NCI-H226 (cell line): ENCODE measurements at regions not wholly inside any gene's neighbourhood (a gene's known extent, or its start where the extent isn't known, plus 50 kb on each side); places are given as distances from the start of the nearest gene placed in this dataset.

Experiments
- DNase-seq: peaks from one replicate; pipeline ENCODE4 v3.0.0-alpha.2; 2015

DNA sequence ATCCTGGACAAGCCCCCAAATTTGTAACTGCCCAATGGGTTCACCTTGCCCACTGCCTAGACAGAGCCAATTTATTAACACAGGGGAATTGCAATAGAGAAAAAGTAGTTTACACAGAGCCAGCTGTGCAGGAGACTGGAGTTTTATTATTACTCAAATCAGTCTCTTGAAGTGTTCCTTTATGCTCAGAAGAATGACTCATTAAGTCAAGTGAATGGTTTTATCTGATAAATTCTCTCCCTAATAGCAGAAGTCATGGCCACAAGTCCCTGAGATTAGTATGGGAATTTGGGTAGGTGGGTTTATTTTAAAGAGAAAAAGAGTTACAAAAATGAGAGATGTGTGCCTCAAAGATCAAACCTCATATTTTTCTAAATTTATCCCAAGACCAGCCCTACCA, 122.8 kb upstream of the NUDT4 start:
- DNase-seq: no peak

DNA sequence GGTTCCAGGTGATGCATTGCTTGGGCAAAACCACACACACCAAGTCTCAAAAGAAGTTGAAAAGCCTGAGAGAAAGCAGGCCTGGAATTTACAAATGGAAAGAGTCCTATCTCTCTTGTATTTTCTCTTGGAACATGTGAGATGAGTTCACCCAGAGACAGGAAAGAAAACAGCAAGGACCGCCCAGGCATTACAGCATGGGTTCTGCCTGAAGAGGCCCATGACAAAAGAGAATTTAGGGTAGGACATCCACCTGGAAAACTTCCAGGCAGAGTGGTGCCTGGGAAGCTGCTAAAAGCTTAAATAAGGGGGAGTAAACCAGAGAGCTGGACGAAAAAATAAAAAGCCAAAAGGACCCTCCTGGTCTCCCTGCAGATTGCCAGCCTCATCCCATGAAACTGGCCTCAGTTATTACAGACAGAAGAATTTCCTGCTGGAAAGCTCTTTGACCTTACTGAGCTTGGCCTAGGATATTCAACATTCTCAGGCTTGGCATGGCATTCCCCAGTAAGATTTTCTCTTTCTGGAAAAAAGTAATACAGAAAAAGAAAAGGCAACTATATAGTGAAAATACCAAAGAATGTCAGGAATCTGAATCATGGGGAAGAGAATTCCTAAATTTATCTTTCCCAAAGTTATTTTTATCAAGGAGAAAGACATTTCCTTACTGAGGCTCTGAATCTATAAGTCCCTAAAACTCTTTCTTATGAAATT, 121.3 kb upstream of the NUDT4 start:
- DNase-seq: peak; percentile 8

DNA sequence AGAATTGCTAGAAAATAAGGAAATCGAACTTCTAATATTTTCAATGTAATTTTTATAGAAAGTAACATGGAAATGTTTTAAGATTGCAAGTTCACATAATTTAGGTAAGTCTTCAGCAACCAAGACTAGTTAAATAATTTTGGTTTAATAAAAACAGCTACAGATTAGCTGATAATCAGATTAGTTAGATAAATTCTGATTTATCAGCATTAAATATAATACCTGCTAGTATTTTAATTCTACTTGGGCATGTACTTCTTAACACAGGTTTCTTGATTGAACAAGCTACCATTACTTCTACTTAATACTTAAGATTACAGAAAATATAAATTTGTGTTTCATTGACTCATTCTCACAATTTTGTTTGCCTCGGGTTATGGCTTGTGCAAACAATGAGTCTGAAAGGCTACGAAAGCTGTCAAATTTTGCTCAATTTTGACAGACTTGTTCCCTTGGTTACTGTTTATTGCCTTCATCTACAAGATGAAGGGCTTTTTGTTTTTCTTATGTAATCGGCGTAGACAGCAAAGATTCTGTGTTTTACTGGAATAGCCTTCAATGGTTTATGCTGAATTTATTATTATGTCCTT, 116.1 kb upstream of the NUDT4 start:
- no peak for DNase-seq

DNA sequence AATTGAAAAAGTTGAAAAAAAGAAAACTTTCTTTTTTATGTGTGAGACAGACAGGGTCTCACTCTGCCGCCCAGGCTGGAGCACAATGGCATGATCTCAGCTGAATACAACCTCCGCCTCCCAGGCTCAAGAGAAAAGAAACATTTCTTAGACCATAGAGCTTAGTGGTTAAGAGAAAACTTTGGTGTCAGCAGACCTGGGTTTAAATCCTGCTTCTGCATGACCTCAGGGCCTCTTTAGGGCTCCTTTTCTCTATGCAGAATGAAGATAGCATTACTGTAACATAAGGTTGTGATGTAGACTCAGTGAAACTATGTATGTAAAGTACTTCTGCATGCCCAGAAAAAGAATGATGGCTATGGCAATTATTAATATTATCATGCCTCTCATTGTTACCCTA, 104.7 kb upstream of the NUDT4 start:
- DNase-seq: no peak

DNA sequence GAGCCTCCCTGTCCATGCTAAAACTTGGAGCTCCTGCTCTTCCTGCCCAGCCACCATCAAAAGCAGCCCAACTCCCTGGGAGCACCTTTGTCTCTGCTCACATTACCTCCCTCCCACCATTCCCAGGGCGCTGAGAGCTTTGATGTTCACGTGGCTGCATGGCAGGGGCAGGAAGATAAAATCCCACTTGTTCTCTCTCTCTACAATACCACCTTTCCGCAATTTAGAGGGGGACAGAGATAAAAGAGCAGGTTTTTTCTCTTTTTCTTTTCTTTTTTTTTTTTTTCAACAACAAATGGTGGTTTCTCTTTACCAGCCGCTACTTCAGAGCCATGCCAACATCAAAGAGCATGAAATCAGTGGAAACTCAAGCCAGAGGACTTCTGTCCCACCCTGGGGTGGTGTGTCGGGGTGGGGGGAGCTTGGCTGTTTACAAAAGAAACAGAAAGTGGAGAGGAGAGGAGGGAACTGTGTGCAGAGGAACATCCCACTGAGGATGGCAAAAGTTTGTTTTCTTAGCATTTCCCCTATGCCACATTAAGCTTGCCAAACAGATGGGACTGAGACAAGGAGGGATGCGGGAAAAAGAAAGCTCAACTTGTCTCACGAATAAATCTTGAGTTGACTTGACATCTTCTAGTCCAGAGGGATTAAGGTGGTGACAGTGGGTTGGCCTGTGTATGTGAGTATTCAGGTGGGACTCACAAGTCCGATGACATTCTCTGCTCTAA, 103.7 kb upstream of the NUDT4 start:
- no peak for DNase-seq

DNA sequence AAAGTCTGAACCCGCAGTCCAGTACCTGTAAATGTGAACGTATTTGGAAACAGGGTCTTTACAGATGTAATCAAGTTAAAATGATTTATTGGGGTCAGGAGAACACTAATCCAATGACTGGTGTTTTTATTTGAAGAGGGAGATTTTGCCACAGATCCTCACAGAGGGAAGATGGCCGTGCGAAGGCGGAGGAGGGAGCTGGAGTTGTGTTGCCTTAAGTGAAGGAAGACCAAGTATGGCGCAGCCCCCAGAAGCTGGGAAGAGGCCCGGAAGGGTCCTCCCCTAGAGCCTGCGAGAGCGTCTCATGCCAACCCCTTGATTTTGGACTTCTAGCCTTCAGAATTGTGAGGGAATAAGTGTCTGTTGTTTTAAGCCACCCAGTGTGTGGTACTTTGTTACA, 102.8 kb upstream of the NUDT4 start:
- no peak for DNase-seq

DNA sequence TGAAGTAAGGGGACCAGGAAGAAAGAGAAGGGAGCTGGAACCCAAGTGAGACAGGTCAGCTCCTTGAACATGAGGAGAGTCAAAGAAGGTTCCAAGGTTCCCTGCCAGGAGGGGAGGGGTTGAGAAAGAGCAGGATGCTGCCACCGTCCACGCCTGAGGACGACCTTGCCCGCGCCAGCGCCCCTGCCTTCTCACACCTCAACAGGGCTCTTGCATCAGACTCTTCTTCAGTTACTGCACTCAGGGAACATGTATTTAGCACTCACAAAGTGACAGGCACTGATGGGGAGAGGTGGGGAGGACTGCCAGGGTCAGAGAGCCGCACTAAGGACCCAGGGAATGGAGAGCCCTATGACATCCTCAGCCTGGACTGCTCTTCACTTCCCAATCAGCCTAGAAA, 102.1 kb upstream of the NUDT4 start:
- DNase-seq: no peak

DNA sequence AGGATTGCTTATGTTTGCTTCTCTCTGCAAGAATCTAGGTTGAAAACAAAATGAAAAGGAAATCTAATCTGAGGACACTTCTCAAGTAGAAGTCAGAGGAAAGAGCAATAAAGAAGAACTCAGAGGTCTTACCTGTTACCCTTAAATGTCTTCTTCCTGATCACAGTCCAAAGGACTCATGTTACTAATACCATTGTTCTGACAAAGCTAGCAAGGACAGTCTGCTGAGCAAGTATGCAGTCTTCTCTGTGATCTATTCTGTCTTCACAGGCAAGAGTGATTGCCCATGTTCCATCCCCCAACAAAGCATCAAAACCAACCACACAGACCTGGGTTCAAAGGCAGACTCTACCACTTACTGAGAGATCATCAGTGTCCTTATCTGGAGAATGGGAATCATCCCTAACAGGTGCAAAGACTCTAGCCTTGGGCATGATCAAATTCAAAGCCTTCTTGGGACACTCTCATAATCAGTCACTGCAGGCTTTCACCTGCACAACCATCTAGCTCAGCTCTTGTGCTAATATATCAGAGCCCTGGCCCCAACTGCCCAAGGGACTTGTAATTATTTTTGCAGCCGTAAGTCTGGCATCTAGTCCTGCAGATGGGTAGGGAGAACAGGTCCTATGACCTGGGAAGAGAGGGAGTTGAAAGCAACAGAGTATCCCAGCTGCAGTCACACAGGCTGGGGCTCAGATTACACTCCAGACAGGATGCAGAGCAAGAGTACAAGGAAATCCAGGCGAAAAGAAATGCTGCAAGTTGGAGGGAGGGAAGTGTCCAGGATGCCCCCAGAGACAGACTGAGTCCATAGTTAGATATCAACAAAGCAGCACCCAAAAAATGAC, 97.9 kb upstream of the NUDT4 start:
- DNase-seq: no peak

DNA sequence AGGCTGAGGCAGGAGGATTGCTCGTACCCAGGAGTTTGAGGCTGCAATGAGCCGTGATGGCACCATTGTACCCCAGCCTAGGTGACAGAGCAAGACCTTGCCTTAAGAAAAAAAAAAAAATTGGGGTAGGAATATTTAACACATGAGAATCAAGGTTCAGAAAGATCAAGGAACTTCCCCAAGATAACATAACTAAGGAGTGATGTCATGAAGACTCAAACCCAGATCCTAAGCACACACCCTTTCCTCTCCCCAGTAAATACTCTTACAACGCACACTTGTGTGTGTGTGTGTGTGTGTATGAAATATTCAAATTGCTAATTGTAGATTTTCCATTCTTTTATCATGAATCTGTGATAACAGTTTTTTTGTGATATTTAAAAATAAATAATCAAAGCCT, 90.6 kb upstream of the NUDT4 start:
- DNase-seq: peak; percentile 84

DNA sequence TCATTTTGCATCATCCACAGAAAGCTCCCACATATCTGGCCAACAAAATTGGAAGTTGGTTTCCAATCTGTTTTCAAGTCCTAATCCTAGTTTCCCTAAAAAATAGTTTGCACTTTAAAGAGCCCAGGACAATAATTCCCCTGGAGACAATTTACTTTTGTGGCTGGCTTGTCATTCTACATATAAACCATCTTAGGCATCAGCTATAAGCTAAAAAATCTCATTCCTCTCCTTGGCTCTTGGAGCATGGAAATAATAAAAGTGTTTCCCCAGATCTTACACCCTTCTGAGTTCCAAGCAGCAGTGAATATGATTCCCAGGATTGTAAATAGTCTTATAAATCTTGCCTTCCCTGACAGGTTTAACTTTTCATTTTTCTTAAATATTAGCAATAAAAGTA, 89.1 kb upstream of the NUDT4 start:
- DNase-seq: no peak

DNA sequence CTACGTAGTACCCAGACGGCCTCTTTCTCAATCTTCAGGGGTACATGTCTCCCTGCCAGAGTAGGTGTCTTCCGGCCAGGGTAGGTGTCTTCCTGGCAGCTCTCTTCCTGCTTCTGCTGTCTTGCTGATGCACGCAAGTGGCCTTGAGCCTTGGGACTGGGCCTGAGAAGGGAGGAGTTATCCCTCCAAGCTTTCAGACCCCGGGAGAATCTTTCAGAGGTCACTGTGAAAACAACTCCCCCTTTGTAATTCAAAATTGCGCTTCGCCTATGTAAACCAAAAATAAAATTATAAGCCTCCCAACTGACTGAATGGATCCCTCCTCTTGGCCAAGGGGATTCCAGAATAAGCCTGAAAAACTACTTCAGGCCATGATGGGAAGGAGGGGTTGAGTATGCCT, 87.3 kb upstream of the NUDT4 start:
- no peak for DNase-seq

DNA sequence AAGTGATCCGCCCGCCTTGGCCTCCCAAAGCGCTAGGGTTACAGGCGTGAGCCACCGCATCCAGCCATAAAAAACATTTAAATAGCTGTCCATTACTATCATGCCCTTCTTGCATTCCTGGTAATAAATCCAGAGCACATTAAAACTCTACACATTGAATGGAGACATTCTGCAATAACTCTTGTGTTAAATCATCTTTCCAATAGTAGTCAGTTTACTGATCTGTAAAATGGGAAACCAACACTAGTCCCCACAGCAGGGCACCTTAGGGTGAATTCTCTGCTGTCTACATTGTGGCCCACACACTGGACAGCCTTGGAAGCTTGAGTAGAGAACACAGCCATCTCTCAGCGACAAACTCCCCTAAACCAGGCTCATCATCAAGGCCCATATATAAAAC, 85.5 kb upstream of the NUDT4 start:
- no peak for DNase-seq

DNA sequence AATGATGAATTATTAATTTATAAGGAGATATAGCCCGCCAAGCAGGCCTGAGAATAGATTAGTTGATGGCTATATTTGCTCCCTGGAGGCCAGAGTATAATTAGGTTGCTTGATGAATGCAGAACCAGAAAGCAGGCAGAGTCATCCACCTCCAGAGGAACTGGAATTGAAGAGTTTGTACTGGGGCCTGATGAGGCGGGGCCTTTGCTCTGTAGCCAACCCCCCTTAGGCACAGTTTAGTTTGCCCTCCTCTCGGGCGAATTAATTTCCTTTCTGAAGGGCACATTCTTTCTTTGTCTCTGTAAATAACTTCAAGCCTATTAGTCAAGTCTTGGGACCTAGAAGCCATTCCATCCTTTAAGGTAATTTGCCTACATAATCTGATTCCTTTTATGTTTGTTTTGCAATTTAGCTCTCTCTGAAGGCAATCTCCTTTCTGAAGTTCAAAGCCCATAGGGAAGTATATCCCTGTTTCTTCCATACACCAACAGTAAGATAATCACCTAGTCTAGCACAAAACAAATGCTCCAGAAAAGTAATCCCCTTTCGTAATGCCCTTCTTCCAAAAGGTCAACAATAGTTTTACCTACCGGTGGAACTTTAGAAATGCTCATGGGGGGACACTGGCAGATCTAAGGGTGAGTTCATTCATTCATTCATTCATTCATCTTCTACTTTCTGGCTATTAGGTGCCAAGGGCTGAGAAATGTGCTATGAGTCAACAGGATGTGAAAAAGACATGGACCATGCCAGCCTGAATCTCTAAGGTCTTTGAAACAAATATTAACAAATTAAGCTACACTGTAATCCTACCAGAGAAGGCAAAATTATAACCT, 84.8 kb upstream of the NUDT4 start:
- DNase-seq: no peak

DNA sequence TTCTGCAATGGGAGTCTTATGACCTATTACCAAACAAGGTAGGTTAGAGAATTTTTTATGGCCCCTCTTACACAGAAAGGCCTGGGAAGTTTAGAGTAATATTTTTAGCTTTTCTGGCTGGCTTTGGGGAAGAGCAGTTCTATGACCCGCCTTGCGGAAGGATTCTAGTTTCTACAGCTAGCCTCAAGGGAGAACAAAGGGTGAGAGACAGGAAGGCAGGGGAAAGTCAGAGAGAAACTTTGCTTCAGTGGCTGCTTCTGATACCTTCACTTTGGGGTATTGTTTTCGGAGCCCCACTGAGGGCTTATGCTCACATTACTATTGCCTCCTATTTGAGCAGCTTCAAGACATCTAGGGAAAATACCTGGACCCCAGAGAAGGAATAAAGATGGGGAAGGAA, 80.7 kb upstream of the NUDT4 start:
- DNase-seq: no peak

DNA sequence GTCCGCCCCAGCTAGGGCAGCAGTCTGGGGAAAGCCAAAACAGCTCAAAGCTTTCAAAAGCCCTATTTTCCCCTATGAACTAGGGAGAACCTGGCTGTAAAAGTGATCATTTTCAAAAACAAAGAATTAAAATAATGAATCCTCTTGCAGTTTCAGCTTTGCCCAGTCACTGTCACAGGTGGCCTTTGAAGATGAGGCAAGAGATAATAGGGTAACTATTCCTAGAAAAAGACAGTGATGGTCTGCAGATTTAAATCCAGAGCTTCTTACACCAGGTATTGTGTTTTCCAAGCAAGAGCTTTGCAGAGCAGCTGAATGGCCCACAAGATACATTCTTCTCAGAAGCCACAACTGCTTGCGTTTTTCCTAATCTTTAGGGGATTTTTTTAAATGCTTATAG, 80.2 kb upstream of the NUDT4 start:
- no peak for DNase-seq

DNA sequence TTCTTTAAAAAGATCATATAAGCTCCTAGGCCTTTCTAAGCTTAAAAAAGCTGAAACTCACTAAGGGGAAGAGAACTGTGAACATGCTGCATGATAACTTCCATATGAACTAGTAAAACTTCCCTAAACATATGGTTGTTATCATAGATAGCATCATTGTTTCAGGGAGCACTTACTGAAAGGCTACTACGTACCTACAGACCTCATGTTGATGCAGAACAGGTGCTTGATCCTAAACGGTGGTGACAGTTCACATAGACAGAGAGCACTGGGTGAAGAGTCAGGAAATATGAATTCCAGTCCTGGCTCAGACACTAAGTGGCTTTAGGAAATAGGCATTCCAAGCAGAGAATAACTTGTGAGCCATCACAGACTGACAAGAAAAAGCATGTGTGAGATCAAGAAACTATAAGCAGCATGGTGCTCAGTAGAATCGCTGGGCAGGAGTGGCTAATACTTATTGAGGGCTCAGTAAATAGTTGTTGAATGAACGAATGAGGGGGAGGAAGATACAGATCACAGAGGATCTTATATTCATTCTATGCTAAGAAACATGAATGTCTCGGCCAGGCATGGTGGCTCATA, 78.4 kb upstream of the NUDT4 start:
- no peak for DNase-seq

DNA sequence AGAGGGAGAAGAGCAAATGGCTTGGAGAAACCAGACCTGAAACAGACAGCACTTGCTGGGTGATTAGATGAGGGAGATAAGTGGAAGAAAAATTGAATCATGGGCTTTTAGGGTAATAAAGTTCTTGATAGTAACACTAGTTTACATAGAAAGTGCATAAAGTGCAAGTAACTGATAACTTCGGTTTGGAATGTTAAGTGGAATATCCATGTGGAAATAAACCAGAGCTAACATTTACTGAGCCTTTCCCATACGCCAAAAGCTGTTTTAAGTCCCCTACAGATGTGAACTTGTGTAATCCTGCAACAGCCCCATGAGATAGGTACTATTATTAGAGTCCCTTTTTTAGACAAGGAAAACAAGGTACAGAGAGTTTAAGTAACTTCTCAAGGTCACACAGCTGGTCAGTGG, 77.1 kb upstream of the NUDT4 start:
- DNase-seq: no peak

DNA sequence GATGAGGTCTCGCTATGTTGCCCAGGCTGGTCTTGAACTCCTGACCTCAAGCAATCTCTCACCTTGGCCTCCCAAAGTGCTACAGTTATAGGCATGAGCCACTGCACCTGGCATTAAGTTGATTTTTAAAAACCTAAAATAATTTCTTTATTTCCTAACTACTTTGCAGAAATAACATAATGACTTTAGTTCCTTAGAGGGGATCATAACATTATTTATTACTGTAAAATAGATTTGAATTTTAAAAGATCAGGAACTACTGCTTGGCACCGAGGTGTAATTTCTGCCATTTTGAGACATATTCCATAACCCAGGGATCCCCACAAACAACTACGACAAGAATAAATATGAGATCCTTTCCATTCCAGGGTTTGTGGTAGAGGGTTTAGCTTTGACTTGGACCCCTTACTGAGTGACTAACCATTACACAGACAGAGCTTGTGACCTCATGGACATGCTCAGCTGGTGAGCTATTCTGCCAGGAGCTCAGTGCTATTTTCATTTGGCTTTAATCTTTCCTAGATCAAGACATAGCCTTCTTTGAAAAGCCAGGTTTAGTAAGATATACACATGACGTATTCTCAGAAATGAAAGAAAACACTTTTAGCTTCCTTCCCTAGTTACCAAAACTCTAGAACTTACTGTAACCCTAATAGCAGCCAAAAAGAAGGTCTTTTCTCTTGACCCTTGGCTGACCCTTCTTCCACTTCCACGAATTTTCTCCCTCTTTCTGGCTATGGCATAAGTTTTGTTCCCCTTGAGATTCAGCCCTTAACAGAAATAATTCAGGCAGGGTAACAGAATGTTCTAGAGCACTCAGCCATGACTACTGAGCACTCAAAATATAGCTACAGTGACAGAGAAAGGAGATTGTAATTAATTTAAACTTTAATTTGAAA, 75.1 kb upstream of the NUDT4 start:
- DNase-seq: no peak

DNA sequence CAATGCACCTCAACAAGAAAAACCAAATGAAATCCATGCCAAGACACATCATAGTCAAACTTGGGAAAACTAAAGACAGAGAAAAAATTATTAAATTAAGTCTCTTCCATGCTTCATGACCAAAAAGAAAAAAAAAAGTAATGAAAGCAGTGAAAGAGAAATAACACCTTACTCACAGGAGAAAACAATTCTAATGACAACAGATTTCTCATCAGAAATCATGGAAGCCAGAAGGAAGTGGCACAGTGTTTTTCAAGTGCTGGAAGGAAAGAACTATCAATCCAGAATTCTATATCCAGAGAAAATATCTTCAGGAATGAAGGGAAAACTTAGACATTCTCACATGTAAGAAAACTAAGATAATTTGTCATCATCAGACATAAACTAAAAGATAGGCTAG, 71.1 kb upstream of the NUDT4 start:
- no peak for DNase-seq

DNA sequence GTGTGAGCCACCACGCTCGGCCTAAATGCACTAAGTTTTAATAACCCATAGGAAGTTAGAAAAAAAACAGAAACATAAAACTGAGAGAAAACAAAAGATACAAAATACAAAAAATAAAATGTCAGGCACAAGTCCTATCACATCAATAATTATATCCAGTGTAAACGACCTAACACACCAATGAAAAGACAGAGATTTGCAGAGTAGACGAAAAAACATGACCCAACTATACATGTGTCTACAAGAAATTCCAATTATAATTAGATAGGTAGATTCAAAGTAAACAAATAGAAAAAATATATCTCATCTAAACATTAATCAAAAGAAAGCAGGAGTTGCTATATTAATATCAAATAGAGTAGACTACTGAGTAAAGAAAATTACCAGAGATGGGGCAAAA, 69.4 kb upstream of the NUDT4 start:
- no peak for DNase-seq

DNA sequence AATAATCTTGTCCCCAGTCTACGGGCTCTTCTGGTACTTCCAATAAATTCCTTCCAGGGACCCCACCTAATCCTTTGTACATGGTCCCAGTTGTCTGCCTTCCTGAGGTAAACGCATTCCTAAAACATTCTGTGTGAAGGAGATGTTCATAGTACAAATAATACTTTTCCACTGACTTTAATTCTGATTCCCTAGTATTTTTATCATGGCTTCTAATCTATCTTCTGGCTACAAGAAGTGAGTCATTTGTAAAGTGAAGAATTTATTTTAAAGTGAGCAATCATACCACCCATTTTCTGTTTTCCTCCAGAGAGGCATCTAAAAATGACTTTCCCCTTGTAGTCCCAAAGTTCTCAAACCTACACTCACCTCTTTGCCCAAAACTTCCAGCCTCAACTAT, 65.9 kb upstream of the NUDT4 start:
- no peak for DNase-seq
